WTC11 (cell line): ENCODE measurements at regions not wholly inside any gene's neighbourhood (a gene's known extent, or its start where the extent isn't known, plus 50 kb on each side); places are given as distances from the start of the nearest gene placed in this dataset.

ENCODE experiments used
- ATF2 ChIP-seq: sonication (generic); formaldehyde crosslinking; IDR thresholded peaks from 2 replicates; pipeline ENCODE4 v1.8.1; 2022; ENCODE audit warnings: low read depth, missing genetic modification reagents, borderline replicate concordance
- CTCF ChIP-seq: fragments of 200-600 bp; IDR thresholded peaks from 2 replicates; pipeline ENCODE4 v1.8.0; 2022; ENCODE audit warnings: antibody characterized with exemption
- EMX1 ChIP-seq: fragments of 250-450 bp; sonication (Bioruptor Pico); IDR thresholded peaks from 2 replicates; pipeline ENCODE4 v1.8.0; 2021; ENCODE audit warnings: mild to moderate bottlenecking
- ESRRA ChIP-seq: sonication (generic); formaldehyde crosslinking; IDR thresholded peaks from 2 replicates; pipeline ENCODE4 v1.8.1; 2022; ENCODE audit warnings: mild to moderate bottlenecking, missing genetic modification reagents, borderline replicate concordance
- ETV6 ChIP-seq: sonication (generic); formaldehyde crosslinking; IDR thresholded peaks from 2 replicates; pipeline ENCODE4 v1.8.1; 2022; ENCODE audit warnings: mild to moderate bottlenecking, missing genetic modification reagents
- GABPB1 ChIP-seq: sonication (generic); formaldehyde crosslinking; IDR thresholded peaks from 2 replicates; pipeline ENCODE4 v1.8.1; 2023; ENCODE audit warnings: mild to moderate bottlenecking, missing genetic modification reagents
- HMGXB4 ChIP-seq: sonication (generic); formaldehyde crosslinking; IDR thresholded peaks from 2 replicates; pipeline ENCODE4 v1.8.1; 2023; ENCODE audit warnings: mild to moderate bottlenecking, moderate library complexity, missing genetic modification reagents
- KAT7 ChIP-seq: sonication (generic); formaldehyde crosslinking; IDR thresholded peaks from 2 replicates; pipeline ENCODE4 v1.8.1; 2023; ENCODE audit warnings: missing genetic modification reagents, mild to moderate bottlenecking, borderline replicate concordance
- NR2C2 ChIP-seq: sonication (generic); formaldehyde crosslinking; IDR thresholded peaks from 2 replicates; pipeline ENCODE4 v1.8.0; 2022; ENCODE audit warnings: mild to moderate bottlenecking, missing genetic modification reagents
- PRDM15 ChIP-seq: sonication (generic); formaldehyde crosslinking; IDR thresholded peaks from 2 replicates; pipeline ENCODE4 v1.8.0; 2022; ENCODE audit warnings: missing genetic modification reagents
- PRRX2 ChIP-seq: fragments of 250-450 bp; sonication (Bioruptor Pico); IDR thresholded peaks from 2 replicates; pipeline ENCODE4 v1.8.0; 2021; ENCODE audit warnings: mild to moderate bottlenecking
- USF1 ChIP-seq: sonication (generic); formaldehyde crosslinking; IDR thresholded peaks from 2 replicates; pipeline ENCODE4 v1.8.0; 2022; ENCODE audit warnings: mild to moderate bottlenecking, missing genetic modification reagents
- USF2 ChIP-seq: sonication (generic); formaldehyde crosslinking; IDR thresholded peaks from 2 replicates; pipeline ENCODE4 v1.8.1; 2023; ENCODE audit warnings: mild to moderate bottlenecking, missing genetic modification reagents, moderate library complexity

- no peak for TF ChIP-seq GABPB1 (CRISPR knock-in tag)
- no peak for TF ChIP-seq KAT7 (CRISPR knock-in tag)
- TF ChIP-seq HMGXB4 (CRISPR knock-in tag): no peak
- no peak for TF ChIP-seq CTCF
- TF ChIP-seq ATF2 (CRISPR knock-in tag): no peak
- TF ChIP-seq USF2 (CRISPR knock-in tag): no peak
- TF ChIP-seq PRRX2: no peak
- TF ChIP-seq PRDM15: no peak
- TF ChIP-seq ETV6 (CRISPR knock-in tag): no peak
- TF ChIP-seq USF1 (CRISPR knock-in tag): no peak
- no peak for TF ChIP-seq EMX1
- TF ChIP-seq NR2C2: no peak
- no peak for TF ChIP-seq ESRRA (CRISPR knock-in tag)
Observed at GRCh38 chr7:109351493-109351892, 781.8 kb downstream of the DNAJB9 start.
